ENCODE measurements at regions not wholly inside any gene's neighbourhood (a gene's known extent, or its start where the extent isn't known, plus 50 kb on each side); places are given as distances from the start of the nearest gene placed in this dataset.

DNA sequence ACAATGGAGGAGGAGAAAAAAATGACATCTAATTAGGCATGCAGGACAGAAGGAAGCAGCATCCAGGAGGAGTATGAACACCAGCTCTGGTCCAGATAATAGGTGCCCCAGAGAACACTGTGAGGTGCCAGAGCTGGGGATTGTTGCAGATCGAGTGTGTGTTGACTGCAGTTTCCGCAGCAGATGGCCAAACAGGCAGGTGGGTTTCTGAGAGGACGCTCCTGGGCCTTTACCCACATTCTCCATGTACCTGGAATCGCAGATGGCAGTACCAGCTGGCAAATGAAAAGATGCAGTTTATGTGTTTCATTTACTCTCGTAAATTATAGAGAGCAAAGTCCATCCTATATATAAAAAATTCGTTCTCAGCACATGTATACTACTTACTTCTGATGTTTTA lies 182.2 kb upstream of the ISL1 start:
- TF ChIP-seq CSDC2 (CRISPR knock-in tag; IDR thresholded peaks at IDR 0.05): no peak
- TF ChIP-seq RARB (CRISPR knock-in tag; IDR thresholded peaks at IDR 0.05): no peak
- TF ChIP-seq ZNF70 (CRISPR knock-in tag; IDR thresholded peaks at IDR 0.05): no peak
- no peak for TF ChIP-seq OSR1 (CRISPR knock-in tag; IDR thresholded peaks at IDR 0.05)
- no peak for TF ChIP-seq ISL1 (CRISPR knock-in tag; IDR thresholded peaks at IDR 0.05)
- TF ChIP-seq, protein P1, sequence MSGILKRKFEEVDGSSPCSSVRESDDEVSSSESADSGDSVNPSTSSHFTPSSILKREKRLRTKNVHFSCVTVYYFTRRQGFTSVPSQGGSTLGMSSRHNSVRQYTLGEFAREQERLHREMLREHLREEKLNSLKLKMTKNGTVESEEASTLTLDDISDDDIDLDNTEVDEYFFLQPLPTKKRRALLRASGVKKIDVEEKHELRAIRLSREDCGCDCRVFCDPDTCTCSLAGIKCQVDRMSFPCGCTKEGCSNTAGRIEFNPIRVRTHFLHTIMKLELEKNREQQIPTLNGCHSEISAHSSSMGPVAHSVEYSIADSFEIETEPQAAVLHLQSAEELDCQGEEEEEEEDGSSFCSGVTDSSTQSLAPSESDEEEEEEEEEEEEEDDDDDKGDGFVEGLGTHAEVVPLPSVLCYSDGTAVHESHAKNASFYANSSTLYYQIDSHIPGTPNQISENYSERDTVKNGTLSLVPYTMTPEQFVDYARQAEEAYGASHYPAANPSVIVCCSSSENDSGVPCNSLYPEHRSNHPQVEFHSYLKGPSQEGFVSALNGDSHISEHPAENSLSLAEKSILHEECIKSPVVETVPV (CRISPR knock-in tag; IDR thresholded peaks at IDR 0.05): no peak
- TF ChIP-seq POU6F1 (CRISPR knock-in tag; IDR thresholded peaks at IDR 0.05; ENCODE audit: borderline replicate concordance, low read depth): no peak

All from SK-N-SH treated with all-trans-retinoic acid at 6 μM for 48 hours (cell line).